CD4-positive, alpha-beta T cell treated with Interleukin-2 at 100 ng/mL for 4 hours (primary cell): ENCODE measurements at regions not wholly inside any gene's neighbourhood (a gene's known extent, or its start where the extent isn't known, plus 50 kb on each side); places are given as distances from the start of the nearest gene placed in this dataset.
A peak's percentile ranks its signal among the peaks of the same experiment; 100 is the strongest.

Source experiments
- DNase-seq: peaks from one replicate; pipeline ENCODE4 v3.0.0-alpha.2; 2020; ENCODE audit warnings: low spot score

DNA sequence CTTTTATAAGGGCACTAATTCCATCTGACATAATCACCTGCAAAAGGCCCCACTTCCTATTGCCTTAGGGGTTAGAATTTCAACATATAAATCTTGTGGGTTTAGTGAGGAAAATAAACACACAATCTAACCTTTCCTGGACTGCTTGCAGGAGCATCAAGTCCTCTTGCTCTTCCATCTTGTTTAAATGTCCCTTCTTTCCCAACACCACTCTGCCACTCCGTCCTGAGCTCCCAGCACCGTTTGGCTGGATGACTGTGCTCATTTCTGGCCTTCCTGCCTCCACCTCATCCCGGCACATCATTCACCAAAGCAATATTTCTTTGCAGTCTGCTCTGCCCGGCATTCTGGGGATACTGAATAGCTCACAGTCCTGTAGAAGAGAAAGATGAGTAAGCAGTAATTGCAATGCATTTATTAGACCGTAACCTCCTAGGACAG lies 247.8 kb downstream of the BCL2 start:
- no peak for DNase-seq

DNA sequence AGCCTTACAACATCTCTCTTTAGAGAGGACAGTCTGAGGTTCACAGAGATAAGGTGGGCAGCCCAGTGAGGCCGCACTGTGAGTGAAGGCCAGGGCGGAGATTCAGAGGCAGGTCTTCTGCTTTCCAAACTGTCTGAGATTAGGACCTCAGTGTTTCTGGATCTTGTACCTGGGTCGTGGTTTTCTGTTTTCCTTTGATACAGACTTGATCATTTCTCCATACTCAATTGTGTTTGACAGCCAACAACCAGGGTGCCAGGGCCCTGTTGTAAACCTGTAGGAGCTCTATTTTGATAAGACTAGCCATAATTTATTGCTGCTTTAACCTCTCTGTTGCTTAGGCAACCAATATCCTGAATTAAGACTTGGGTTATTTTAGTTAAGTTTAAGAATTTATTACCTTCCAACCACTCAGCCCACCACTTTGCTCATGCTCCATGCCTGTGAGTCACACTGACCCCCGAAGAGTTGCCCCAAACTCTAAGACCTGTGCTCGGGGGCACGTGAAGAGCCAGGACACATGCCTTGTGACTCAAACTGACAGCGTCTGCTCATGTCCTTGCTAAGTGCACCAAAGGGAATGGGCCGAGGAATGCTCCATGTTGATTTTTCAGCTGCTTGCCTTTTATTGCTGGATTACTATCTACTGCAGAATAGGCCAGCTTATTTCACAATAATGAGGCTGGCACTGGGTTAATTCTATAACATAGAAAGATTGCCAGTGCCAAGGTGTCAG lies 248.6 kb downstream of the BCL2 start:
- no peak for DNase-seq

DNA sequence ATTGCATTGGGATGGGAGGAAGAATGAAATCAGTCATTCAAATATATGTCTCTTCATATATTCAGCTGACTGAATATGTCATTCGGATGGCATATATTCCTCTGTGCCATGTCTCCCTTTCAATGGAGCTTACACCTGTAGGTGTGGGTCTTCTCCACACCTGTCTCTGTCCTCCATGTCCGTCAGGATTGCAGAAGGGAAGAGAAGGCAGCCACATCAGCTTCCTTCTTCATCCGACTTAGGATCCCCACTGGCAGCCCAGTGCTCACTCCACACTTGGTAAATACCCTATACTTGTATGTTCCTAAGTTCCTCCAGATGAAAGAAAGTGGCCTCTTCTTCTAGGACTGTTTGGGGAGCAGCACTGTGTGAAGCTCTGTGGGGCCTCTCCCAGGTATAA lies 250.1 kb downstream of the BCL2 start:
- DNase-seq = no peak

DNA sequence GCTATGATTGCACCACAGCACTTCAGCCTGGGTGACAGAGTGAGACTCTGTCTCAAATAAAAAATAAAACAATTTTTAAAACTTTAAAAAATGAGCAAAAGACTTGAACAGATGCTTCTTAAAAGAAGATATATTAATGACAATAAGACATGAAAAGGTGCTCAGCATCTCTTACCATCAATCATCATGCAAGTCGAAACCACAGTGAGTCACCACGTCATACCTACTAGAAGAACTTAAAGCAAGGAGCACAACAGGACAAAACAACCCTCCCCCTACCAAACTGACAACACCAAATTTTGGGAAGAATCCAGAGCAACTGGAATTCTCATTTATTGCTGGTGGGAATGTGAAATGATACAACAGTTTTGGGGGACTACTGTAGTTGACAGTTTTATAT lies 251.6 kb downstream of the BCL2 start:
- DNase-seq = no peak

DNA sequence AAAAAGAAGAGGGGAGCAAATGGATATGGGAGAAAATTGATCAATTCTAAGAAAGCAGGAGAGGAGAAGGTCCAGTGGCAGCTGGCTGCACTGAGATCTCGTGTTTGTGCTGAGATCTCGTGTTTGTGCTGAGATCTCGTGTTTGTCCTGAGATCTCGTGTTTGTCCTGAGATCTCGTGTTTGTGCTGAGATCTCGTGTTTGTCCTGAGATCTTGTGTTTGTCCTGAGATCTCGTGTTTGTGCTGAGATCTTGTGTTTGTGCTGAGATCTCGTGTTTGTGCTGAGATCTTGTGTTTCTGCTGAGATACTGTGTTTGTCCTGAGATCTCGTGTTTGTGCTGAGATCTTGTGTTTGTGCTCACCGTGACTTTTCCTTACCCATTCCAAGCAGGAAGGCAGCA lies 254.4 kb downstream of the BCL2 start:
- no peak for DNase-seq

DNA sequence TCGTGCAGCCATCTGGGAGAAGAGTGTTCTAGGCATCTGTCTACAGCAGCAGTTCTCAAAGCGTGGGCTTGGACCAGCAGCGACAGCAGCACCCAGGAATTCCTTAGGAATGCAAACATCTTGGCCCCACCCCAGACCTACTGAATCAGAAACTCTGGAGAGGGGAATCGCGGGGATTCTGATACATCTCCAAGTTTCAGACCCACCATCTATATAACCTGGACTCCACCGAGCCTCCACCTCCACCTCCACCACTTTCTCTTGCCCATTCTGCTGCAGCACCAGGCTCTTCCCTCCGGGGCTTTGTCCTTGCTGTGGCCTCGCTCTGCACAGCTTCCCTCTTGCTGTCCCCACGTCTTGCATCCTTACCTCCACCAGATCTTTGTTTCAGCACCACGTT lies 256.4 kb downstream of the BCL2 start:
- DNase-seq = no peak

DNA sequence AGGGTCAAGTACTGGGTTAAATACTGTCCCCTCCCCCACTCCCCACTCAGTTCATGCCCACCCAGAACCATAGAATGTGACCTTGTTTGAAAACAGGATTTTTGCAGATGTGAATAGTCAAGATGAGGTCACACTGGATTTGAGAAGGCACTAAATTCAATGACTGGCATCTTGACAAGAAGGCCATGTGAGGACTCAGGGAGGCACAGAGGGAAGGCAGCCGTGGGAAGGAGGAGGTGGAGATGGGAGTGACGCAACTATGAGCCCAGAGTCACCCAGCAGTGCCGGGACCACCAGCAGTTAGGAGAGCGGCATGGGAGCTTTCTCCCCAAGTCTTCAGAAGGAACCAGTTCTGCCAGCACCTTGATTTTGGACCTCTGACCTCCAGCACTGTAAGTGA lies 257.3 kb downstream of the BCL2 start:
- no peak for DNase-seq

DNA sequence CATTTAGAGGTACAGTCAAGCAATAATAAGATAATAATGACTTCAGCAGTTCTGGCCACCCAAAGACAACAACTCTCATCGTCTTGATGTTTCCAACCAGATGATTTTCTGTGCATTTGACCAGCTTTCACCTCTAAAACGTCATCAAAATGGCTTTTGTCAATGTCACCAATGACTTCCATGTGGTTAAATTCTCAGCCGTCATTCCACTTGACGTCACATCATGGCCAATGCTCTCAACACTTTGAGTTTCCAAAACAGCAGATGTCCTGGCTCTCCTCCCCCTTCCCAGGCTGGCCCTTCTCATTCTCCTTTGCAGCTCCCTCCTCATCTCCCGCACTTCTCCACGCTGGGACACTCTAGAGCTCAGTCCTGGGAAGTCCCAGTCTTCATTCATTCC lies 258.3 kb downstream of the BCL2 start:
- DNase-seq = no peak

DNA sequence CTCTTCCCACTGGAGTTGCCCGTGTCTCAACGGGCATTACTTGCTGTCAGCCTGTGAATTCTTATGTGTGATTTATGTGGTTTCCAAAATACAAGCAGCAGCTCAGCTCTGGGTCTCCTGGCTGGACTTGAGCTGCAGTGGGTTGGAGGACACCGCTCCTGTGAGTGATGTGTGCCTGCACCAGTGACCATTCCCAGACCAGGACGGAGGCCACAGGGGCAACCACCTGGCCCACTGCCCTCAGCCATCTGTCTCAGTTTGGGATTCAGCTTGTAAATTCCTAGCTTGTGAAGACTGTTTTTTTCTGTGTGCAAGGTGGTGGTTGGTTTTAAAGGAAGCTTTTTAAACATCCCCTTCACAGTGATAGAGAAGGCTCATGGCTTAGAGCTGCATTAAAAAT lies 261.0 kb downstream of the BCL2 start:
- DNase-seq = no peak

DNA sequence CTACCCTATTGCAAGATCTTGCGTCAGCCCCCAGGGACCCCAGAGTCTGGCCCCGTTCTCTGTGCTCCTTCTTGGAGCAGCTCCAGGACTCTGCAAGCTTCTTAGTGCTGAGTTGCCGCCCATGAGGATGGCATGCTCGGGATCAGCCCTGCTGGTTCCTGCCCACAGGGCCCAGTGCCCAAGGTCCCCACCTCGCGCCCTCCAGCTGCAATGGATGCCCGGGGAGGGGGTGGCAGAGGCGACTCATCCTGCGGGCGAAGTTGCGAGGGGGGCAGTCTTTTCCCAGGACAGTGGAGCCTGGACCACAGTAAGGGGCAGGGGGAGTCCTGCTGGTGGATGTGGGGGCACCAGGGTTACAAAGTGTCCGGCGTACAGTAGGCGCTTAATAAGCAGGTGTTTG lies 261.9 kb downstream of the BCL2 start:
- no peak for DNase-seq

DNA sequence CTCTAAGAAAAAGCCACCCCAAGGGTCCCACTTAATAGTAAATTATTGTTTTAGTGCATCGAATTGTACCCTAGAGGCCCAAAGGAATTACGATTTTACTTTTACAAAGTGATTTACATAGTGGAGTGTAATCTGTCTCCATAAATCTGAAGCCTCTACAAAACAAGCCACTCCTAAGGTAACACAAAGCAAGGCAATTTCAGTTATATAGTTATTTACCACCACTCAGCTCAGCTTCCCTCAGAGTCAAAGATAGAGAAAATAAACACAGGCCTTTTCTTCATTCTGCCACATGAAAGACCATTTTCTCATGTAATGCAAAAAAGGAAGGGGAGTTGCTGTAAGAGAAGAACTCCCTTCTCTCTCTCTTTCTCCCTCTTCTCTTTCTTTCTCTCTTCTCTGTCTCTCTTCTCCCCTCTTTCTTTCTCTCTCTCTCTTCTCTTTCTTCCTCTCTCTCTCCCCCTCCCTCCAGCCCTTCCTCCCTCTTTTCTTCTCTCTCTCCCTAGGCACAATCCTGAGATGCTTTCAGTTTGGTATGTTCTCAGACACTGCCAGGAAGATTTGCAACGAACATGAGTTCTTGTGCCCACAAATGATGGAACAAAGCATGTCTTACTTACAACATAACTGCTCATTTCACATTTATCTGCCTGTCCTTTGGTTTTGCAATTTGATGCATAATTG lies 264.5 kb downstream of the BCL2 start:
- DNase-seq = no peak

DNA sequence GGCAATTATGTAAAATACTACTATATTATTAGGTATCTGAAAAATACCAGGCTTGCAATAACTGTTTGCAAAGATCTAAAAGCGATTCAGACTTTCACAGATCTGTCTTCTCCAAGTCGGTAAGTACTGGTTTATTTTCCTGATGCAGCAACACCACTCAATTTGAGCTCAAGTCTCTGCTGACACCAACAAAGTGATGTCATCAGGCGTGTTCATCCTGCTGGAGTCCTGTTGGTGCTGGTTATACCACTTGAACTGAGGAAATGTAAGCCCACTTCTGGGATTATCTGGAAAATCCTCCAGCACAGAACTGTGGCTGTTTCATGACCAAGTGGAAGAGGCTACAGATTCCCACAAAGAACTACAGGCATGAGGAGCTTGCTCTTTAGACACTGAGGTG lies 267.6 kb downstream of the BCL2 start:
- DNase-seq = no peak

DNA sequence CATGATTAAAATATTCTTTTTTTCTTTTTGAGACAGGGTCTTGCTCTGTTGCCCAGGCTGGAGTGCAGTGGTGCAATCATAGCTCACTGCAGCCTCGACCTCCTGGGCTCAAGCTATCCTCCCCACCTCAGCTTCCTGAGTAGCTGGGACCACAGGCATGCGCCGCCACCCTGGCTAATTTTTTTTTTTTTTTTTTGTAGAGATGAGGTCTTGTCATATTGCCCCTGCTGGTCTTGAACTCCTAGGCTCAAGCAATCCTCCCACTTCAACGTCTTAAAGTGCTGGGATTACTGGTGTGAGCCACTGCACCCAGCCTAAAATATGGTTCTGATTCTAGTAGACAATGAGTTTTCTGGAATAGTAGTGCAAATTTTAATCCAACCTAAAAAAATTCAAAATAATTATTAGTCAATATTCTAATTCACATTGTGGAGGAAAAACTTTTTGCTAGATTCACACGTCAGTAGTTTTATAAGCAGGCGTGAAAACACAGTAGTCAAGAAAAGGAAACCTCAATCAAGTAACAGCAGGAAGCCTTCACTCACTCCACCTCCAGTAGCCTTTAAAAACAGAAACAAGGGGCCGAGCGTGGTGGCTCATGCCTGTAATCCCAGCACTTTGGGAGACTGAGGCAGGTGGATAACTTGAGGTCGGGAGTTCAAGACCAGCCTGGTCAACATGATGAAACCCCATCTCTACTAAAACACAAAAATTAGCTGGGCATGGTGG lies 268.7 kb downstream of the BCL2 start:
- peak; percentile 26 for DNase-seq

DNA sequence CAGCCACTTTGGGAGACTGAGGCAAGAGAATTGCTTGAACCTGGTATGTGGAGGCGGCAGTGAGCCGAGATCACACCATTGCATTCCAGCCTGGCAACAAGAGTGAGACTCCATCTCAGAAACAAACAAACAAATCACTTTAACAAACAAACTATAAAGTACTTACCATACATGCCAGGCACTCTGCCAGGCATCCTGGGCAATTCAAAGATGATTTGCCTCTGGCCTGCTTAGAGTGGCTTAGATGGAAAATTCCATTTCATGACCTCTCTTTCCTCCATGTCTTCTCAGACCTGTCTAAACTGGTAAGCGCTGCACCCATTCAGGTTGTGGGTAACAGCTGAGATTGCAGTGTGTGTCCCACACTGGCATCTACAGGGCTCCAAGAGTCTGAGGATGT lies 273.2 kb downstream of the BCL2 start:
- no peak for DNase-seq

DNA sequence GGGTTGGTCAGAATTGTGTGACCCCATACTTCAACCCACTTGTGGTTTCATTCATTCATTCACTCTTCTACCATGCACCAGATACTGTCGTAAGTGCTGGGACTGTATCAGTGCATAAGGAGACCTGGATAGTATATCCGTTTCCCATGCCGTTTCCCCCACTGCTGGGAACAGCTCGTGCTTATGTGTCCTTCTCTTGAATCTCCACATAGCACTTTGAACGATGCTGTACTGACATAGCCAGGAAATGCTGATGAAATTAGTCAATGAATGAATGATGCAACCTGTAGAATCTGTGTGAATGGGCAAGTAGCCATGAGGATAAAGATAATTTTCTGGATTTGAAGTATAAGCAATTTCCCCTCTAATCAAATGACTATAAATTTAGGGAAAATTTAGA lies 276.1 kb downstream of the BCL2 start:
- no peak for DNase-seq

DNA sequence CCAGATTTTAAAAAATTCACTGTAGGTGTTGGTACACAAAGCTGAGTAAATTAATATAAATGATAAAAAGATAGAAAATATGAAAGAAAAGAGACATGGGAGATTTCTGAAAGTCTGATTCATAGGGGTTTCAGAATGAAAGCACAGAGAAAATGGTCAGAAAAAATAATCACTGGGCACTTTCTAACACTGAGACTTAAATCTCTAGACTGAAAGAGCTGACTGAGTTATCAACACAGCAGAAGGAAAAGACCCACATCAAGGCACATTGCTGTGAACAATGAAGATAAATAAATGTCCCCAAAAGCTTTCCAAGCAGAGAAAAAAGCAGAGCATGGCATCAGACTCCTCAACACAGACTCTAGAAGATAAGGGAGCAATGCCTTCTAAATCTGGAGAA lies 277.2 kb downstream of the BCL2 start:
- DNase-seq = no peak

DNA sequence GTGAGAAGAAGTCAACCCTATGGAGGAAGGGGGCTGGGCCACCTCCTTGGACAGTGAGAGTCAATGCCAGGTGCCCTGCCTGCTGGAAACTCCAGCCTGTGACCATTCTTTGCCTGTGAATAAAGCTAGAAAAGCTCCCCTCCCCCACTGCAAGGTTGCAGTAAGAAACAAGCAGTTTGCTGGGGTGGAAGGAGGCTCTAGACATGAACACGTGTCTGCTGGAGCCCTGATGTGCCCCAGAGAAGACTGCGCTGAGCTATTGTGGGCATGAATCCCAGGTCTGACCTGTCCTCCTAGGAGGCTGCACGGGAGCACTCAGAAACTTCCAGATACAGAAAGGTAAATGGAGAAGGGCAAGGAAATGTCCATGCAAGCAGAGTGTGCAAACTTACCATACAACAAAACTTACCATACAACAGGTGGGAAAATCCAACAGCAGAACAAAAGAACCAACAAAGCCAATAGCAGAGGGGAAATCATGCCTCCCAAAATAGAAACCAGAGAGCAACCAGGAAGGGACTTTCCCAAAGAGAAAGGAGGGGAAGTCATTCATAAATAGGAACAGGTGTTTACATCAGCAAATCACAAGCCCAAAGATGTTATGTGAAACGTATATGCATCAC lies 278.7 kb downstream of the BCL2 start:
- no peak for DNase-seq

DNA sequence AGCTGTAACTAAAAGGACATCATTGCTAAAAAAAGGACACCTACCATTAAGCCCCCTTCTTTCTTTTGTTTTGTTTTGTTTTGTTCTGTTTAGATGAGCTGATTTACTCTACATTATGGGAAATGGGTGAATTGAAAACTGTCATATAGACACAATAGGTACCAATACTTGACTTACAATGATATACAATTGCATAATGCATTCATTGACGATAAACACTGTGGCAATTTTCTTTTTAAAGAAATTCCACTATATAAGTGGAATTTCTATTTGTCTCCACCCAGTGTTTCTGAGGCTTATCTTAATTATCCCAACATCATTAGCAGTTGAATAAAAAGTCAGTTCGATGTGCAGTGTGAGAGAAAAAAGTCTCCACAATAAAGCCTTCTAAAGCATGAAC lies 282.1 kb downstream of the BCL2 start:
- no peak for DNase-seq

DNA sequence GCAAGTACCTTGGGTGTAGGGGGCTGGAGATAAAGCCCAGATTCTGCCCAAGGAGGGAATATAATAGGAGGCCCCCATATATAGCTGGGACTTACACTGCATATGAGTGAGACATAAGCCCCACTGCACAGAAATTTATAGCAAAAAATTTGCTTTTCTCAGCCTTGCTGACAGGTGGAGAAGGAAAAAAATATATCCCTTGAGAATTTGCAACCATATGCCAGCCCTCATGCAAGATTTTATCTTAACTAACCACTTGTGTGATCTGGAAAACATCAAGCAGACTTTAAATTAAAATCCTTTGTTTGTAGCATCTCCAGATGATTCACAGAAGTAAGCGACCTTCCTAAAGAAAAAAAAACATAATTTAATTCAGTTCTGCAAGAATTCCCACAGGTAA lies 288.2 kb downstream of the BCL2 start:
- DNase-seq = no peak
